ENCODE measurements at regions not wholly inside any gene's neighbourhood (a gene's known extent, or its start where the extent isn't known, plus 50 kb on each side); places are given as distances from the start of the nearest gene placed in this dataset.

GRCh38 chr11:110986016-110986415 is 259.5 kb upstream of the POU2AF2 start:
- DNase-seq (ENCODE audit: low read depth in 1 of 2, low spot score in 1 of 2), result no peak

- no peak for DNase-seq (ENCODE audit: low read depth in 1 of 2, low spot score in 1 of 2)
Measured at GRCh38 chr11:110985547-110985946, 260.0 kb upstream of the POU2AF2 start.

GRCh38 chr11:110984693-110985092 is 260.8 kb upstream of the POU2AF2 start:
- DNase-seq (ENCODE audit: low read depth in 1 of 2, low spot score in 1 of 2), result no peak

- no peak for DNase-seq (ENCODE audit: low read depth in 1 of 2, low spot score in 1 of 2)
Measured at GRCh38 chr11:110984147-110984546, 261.4 kb upstream of the POU2AF2 start.

- DNase-seq (ENCODE audit: low read depth in 1 of 2, low spot score in 1 of 2), result no peak
Measured at GRCh38 chr11:110982214-110982613, 263.3 kb upstream of the POU2AF2 start.

GRCh38 chr11:110979696-110980095 is 265.8 kb upstream of the POU2AF2 start:
- DNase-seq (ENCODE audit: low read depth in 1 of 2, low spot score in 1 of 2), result no peak

- DNase-seq (ENCODE audit: low read depth in 1 of 2, low spot score in 1 of 2), result no peak
Measured at GRCh38 chr11:110977661-110978060, 265.4 kb upstream of the ARHGAP20 start.

- no peak for DNase-seq (ENCODE audit: low read depth in 1 of 2, low spot score in 1 of 2)
Measured at GRCh38 chr11:110974731-110975130, 262.5 kb upstream of the ARHGAP20 start.

- DNase-seq (ENCODE audit: low read depth in 1 of 2, low spot score in 1 of 2), result no peak
Measured at GRCh38 chr11:110973401-110973980, 261.3 kb upstream of the ARHGAP20 start.

- DNase-seq (ENCODE audit: low read depth in 1 of 2, low spot score in 1 of 2), result no peak
Measured at GRCh38 chr11:110972640-110973039, 260.4 kb upstream of the ARHGAP20 start.

GRCh38 chr11:110972106-110972505 is 259.9 kb upstream of the ARHGAP20 start:
- no peak for DNase-seq (ENCODE audit: low read depth in 1 of 2, low spot score in 1 of 2)

- DNase-seq (ENCODE audit: low read depth in 1 of 2, low spot score in 1 of 2), result no peak
Measured at GRCh38 chr11:110971140-110971539, 258.9 kb upstream of the ARHGAP20 start.

- DNase-seq (ENCODE audit: low read depth in 1 of 2, low spot score in 1 of 2), result no peak
Measured at GRCh38 chr11:110968348-110969062, 256.3 kb upstream of the ARHGAP20 start.

- no peak for DNase-seq (ENCODE audit: low read depth in 1 of 2, low spot score in 1 of 2)
Measured at GRCh38 chr11:110966131-110966530, 253.9 kb upstream of the ARHGAP20 start.

GRCh38 chr11:110962921-110963320 is 250.7 kb upstream of the ARHGAP20 start:
- DNase-seq (ENCODE audit: low read depth in 1 of 2, low spot score in 1 of 2), result no peak

GRCh38 chr11:110960167-110960566 is 247.9 kb upstream of the ARHGAP20 start:
- DNase-seq (ENCODE audit: low read depth in 1 of 2, low spot score in 1 of 2), result no peak

GRCh38 chr11:110958216-110958615 is 246.0 kb upstream of the ARHGAP20 start:
- DNase-seq (ENCODE audit: low read depth in 1 of 2, low spot score in 1 of 2), result no peak

- no peak for DNase-seq (ENCODE audit: low read depth in 1 of 2, low spot score in 1 of 2)
Measured at GRCh38 chr11:110955776-110956175, 243.5 kb upstream of the ARHGAP20 start.

- no peak for DNase-seq (ENCODE audit: low read depth in 1 of 2, low spot score in 1 of 2)
Measured at GRCh38 chr11:110951950-110952503, 239.8 kb upstream of the ARHGAP20 start.

GRCh38 chr11:110951037-110951949 is 239.1 kb upstream of the ARHGAP20 start:
- DNase-seq (ENCODE audit: low read depth in 1 of 2, low spot score in 1 of 2), result no peak

- no peak for DNase-seq (ENCODE audit: low read depth in 1 of 2, low spot score in 1 of 2)
Measured at GRCh38 chr11:110948112-110948511, 235.9 kb upstream of the ARHGAP20 start.

- no peak for DNase-seq (ENCODE audit: low read depth in 1 of 2, low spot score in 1 of 2)
Measured at GRCh38 chr11:110947096-110947495, 234.9 kb upstream of the ARHGAP20 start.

All from activated CD4-positive, alpha-beta T cell treated with anti-CD3 and anti-CD28 coated beads, Interleukin-2, amount 50 U/mL, for 24 hours (primary cell).